ENCODE measurements at regions not wholly inside any gene's neighbourhood (a gene's known extent, or its start where the extent isn't known, plus 50 kb on each side); places are given as distances from the start of the nearest gene placed in this dataset.

GRCh38 chr4:136302566-136302965 is 1229.7 kb downstream of the PCDH18 start:
- ChIA-PET CTCF (no interaction called here), POLR2A (ENCODE audit: low non-redundant PET) (no interaction called here)
- intact Hi-C loops (cut with micrococcal nuclease; ENCODE audit: unreplicated experiment): no loop called here
- Histone ChIP-seq H3K27me3 (replicated peaks; ENCODE audit: insufficient read depth, low read depth, low read length, poor library complexity) (no peaks in the 10 kb centered on the region), H3K9me3 (ENCODE audit: low read depth, low read length, poor library complexity, severe bottlenecking) (no peaks in the 10 kb centered on the region), H3K36me3 (ENCODE audit: insufficient read depth, low read length, poor library complexity, severe bottlenecking) (no peaks in the 10 kb centered on the region), H3K4me3 (ENCODE audit: low read depth, low read length, poor library complexity, severe bottlenecking) (no peak overlapping the region), H3K4me1 (ENCODE audit: insufficient read depth, low read length, poor library complexity, severe bottlenecking) (no peaks in the 10 kb centered on the region), H3K27ac (ENCODE audit: low read depth, low read length, poor library complexity, severe bottlenecking) (no peak overlapping the region)
- TF ChIP-seq EZH2 (IDR thresholded peaks at IDR 0.05; ENCODE audit: borderline replicate concordance, low read depth, low read length, poor library complexity, severe bottlenecking): no peak
- TF ChIP-seq, protein P1, sequence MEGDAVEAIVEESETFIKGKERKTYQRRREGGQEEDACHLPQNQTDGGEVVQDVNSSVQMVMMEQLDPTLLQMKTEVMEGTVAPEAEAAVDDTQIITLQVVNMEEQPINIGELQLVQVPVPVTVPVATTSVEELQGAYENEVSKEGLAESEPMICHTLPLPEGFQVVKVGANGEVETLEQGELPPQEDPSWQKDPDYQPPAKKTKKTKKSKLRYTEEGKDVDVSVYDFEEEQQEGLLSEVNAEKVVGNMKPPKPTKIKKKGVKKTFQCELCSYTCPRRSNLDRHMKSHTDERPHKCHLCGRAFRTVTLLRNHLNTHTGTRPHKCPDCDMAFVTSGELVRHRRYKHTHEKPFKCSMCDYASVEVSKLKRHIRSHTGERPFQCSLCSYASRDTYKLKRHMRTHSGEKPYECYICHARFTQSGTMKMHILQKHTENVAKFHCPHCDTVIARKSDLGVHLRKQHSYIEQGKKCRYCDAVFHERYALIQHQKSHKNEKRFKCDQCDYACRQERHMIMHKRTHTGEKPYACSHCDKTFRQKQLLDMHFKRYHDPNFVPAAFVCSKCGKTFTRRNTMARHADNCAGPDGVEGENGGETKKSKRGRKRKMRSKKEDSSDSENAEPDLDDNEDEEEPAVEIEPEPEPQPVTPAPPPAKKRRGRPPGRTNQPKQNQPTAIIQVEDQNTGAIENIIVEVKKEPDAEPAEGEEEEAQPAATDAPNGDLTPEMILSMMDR (conservative IDR thresholded peaks at IDR 0.05; ENCODE audit: low read depth, low read length): no peak
- no peak for DNase-seq (ENCODE audit: low spot score)
- BruUV-seq (replicated peaks): no TSS peak

- Histone ChIP-seq H3K27ac (ENCODE audit: low read depth, low read length, poor library complexity, severe bottlenecking) (no peak overlapping the region), H3K4me1 (ENCODE audit: insufficient read depth, low read length, poor library complexity, severe bottlenecking) (no peaks in the 10 kb centered on the region), H3K36me3 (ENCODE audit: insufficient read depth, low read length, poor library complexity, severe bottlenecking) (no peaks in the 10 kb centered on the region), H3K9me3 (ENCODE audit: low read depth, low read length, poor library complexity, severe bottlenecking) (no peaks in the 10 kb centered on the region), H3K27me3 (replicated peaks; ENCODE audit: insufficient read depth, low read depth, low read length, poor library complexity) (no peaks in the 10 kb centered on the region), H3K4me3 (ENCODE audit: low read depth, low read length, poor library complexity, severe bottlenecking) (no peak overlapping the region)
- ChIA-PET CTCF (no interaction called here), POLR2A (ENCODE audit: low non-redundant PET) (no interaction called here)
- no peak for DNase-seq (ENCODE audit: low spot score)
- BruUV-seq (replicated peaks): no TSS peak
- no peak for TF ChIP-seq EZH2 (IDR thresholded peaks at IDR 0.05; ENCODE audit: borderline replicate concordance, low read depth, low read length, poor library complexity, severe bottlenecking)
- TF ChIP-seq, protein P1 (conservative IDR thresholded peaks at IDR 0.05; ENCODE audit: low read depth, low read length): no peak
- intact Hi-C loops (cut with micrococcal nuclease; ENCODE audit: unreplicated experiment): no loop called here
Observed at GRCh38 chr4:136301749-136302495, 1230.4 kb downstream of the PCDH18 start.

DNA sequence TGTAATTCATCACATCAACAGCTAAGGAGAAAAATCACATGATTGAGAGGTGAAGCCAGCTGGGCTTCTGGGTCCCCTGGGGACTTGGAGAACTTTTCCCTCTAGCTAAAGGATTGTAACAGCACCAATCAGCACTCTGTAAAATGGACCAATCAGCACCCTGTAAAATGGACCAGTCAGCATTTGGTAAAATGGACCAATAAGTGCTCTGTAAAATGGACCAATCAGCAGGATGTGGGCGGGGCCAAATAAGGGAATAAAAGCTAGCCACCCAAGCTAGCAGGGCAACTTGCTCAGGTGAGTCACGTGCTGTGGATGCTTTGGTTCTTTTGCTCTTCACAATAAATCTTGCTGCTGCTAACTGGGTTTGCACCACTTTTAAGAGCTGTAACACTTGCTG is 1248.3 kb downstream of the PCDH18 start:
- intact Hi-C loops (cut with micrococcal nuclease; ENCODE audit: unreplicated experiment): no loop called here
- Histone ChIP-seq H3K9me3 (ENCODE audit: low read depth, low read length, poor library complexity, severe bottlenecking) (no peaks in the 10 kb centered on the region), H3K27ac (ENCODE audit: low read depth, low read length, poor library complexity, severe bottlenecking) (no peak overlapping the region), H3K4me3 (ENCODE audit: low read depth, low read length, poor library complexity, severe bottlenecking) (no peak overlapping the region), H3K36me3 (ENCODE audit: insufficient read depth, low read length, poor library complexity, severe bottlenecking) (no peaks in the 10 kb centered on the region), H3K27me3 (replicated peaks; ENCODE audit: insufficient read depth, low read depth, low read length, poor library complexity) (no peaks in the 10 kb centered on the region), H3K4me1 (ENCODE audit: insufficient read depth, low read length, poor library complexity, severe bottlenecking) (no peaks in the 10 kb centered on the region)
- TF ChIP-seq, protein P1 (conservative IDR thresholded peaks at IDR 0.05; ENCODE audit: low read depth, low read length): no peak
- no peak for TF ChIP-seq EZH2 (IDR thresholded peaks at IDR 0.05; ENCODE audit: borderline replicate concordance, low read depth, low read length, poor library complexity, severe bottlenecking)
- no TSS peak for BruUV-seq (replicated peaks)
- no peak for DNase-seq (ENCODE audit: low spot score)
- POLR2A ChIA-PET (ENCODE audit: low non-redundant PET): no interaction called here
- CTCF ChIA-PET: no interaction called here

All from A673 (cell line).